ENCODE measurements at regions not wholly inside any gene's neighbourhood (a gene's known extent, or its start where the extent isn't known, plus 50 kb on each side); places are given as distances from the start of the nearest gene placed in this dataset.

- Histone ChIP-seq H3K9me2 (ENCODE audit: low read depth, low read length) (no peaks in the 10 kb centered on the region), H3K27ac (ENCODE audit: low read depth, low read length, poor library complexity, severe bottlenecking) (no peak overlapping the region), H3K9me3 (ENCODE audit: low read length) (no peaks in the 10 kb centered on the region), H3K9ac (ENCODE audit: low read length) (no peak overlapping the region), H3F3A (ENCODE audit: insufficient read depth, low read length) (no peaks in the 10 kb centered on the region), H4K20me1 (ENCODE audit: insufficient read depth, low read length) (no peaks in the 10 kb centered on the region), H3K4me2 (ENCODE audit: low read length) (no peak overlapping the region), H3K4me3 (ENCODE audit: low read depth, low read length, poor library complexity, severe bottlenecking) (no peak overlapping the region), H3K27me3 (ENCODE audit: insufficient read depth, low read length) (no peaks in the 10 kb centered on the region), H3K36me3 (ENCODE audit: insufficient read depth, low read length) (no peaks in the 10 kb centered on the region), H3K4me1 (ENCODE audit: insufficient read depth, low read length, severe bottlenecking) (no peaks in the 10 kb centered on the region), H2AFZ (ENCODE audit: low read length) (no peak overlapping the region), H3K79me2 (ENCODE audit: insufficient read depth, low read length) (no peaks in the 10 kb centered on the region)
- no peak for TF ChIP-seq EZH2 (IDR thresholded peaks at IDR 0.05; ENCODE audit: borderline replicate concordance, low read length)
- no peak for TF ChIP-seq CTCF (IDR thresholded peaks at IDR 0.05; ENCODE audit: low read length)
These were observed 436.2 kb downstream of the BUD13 start for GRCh38 chr11:116336540-116336939.

GRCh38 chr11:116335891-116336290 lies 436.9 kb downstream of the BUD13 start:
- H3K27me3 ChIP-seq (ENCODE audit: insufficient read depth, low read length), result no peaks in the 10 kb centered on the region
- H3K4me1 ChIP-seq (ENCODE audit: insufficient read depth, low read length, severe bottlenecking), result no peaks in the 10 kb centered on the region
- no peaks in the 10 kb centered on the region for H3K79me2 ChIP-seq (ENCODE audit: insufficient read depth, low read length)
- no peak overlapping the region for H3K4me3 ChIP-seq (ENCODE audit: low read depth, low read length, poor library complexity, severe bottlenecking)
- H3K36me3 ChIP-seq (ENCODE audit: insufficient read depth, low read length), result no peaks in the 10 kb centered on the region
- H3K4me2 ChIP-seq (ENCODE audit: low read length), result no peak overlapping the region
- no peak for TF ChIP-seq EZH2 (IDR thresholded peaks at IDR 0.05; ENCODE audit: borderline replicate concordance, low read length)
- TF ChIP-seq CTCF (IDR thresholded peaks at IDR 0.05; ENCODE audit: low read length), result no peak
- H4K20me1 ChIP-seq (ENCODE audit: insufficient read depth, low read length), result no peaks in the 10 kb centered on the region
- no peaks in the 10 kb centered on the region for H3K9me3 ChIP-seq (ENCODE audit: low read length)
- H2AFZ ChIP-seq (ENCODE audit: low read length), result no peak overlapping the region
- H3K27ac ChIP-seq (ENCODE audit: low read depth, low read length, poor library complexity, severe bottlenecking), result no peak overlapping the region
- H3K9me2 ChIP-seq (ENCODE audit: low read depth, low read length), result no peaks in the 10 kb centered on the region
- H3F3A ChIP-seq (ENCODE audit: insufficient read depth, low read length), result no peaks in the 10 kb centered on the region
- H3K9ac ChIP-seq (ENCODE audit: low read length), result no peak overlapping the region

GRCh38 chr11:116335078-116335477 lies 437.7 kb downstream of the BUD13 start:
- Histone ChIP-seq H4K20me1 (ENCODE audit: insufficient read depth, low read length) (no peaks in the 10 kb centered on the region), H2AFZ (ENCODE audit: low read length) (no peak overlapping the region), H3K27me3 (ENCODE audit: insufficient read depth, low read length) (no peaks in the 10 kb centered on the region), H3F3A (ENCODE audit: insufficient read depth, low read length) (no peaks in the 10 kb centered on the region), H3K9ac (ENCODE audit: low read length) (no peak overlapping the region), H3K27ac (ENCODE audit: low read depth, low read length, poor library complexity, severe bottlenecking) (no peak overlapping the region), H3K4me3 (ENCODE audit: low read depth, low read length, poor library complexity, severe bottlenecking) (no peak overlapping the region), H3K9me3 (ENCODE audit: low read length) (no peaks in the 10 kb centered on the region), H3K4me1 (ENCODE audit: insufficient read depth, low read length, severe bottlenecking) (no peaks in the 10 kb centered on the region), H3K4me2 (ENCODE audit: low read length) (no peak overlapping the region), H3K79me2 (ENCODE audit: insufficient read depth, low read length) (no peaks in the 10 kb centered on the region), H3K36me3 (ENCODE audit: insufficient read depth, low read length) (no peaks in the 10 kb centered on the region), H3K9me2 (ENCODE audit: low read depth, low read length) (no peaks in the 10 kb centered on the region)
- no peak for TF ChIP-seq EZH2 (IDR thresholded peaks at IDR 0.05; ENCODE audit: borderline replicate concordance, low read length)
- no peak for TF ChIP-seq CTCF (IDR thresholded peaks at IDR 0.05; ENCODE audit: low read length)

Data from OCI-LY1 (cell line).